IMR-90 (cell line): ENCODE measurements at regions not wholly inside any gene's neighbourhood (a gene's known extent, or its start where the extent isn't known, plus 50 kb on each side); places are given as distances from the start of the nearest gene placed in this dataset.

ENCODE experiments used
- ATAC-seq: fragments of 200-7000 bp; cut with Tn5 transposase; 2 replicates; pipeline ENCODE4 v1.9.1; 2020; ENCODE audit warnings: low read depth, mild to moderate bottlenecking, moderate library complexity
- BruUV-seq: library from RNA; stranded (reverse); fragments of 400-500 nt; replicated peaks from 2 replicates; lab custom pipeline; 2021; lab: Mats Ljungman, UMichigan
- CTCF ChIA-PET: fragments of 300-600 bp; formaldehyde crosslinking; extraction: SDS; loops from one replicate; lab custom pipeline; 2021; ENCODE audit warnings: antibody characterized with exemption; lab: Yijun Ruan, JAX
- POLR2A ChIA-PET: fragments of 300-600 bp; sonication (Branson Sonifier 250); formaldehyde crosslinking; loops from one replicate; lab custom pipeline; 2022; ENCODE audit warnings: antibody characterized with exemption; ENCODE audit not compliant: unreplicated experiment; lab: Charles Lee
- DNase-seq: peaks from one replicate; pipeline ENCODE4 v3.0.0; 2013
- H2AFZ ChIP-seq: replicated peaks from 2 replicates; pipeline ENCODE3; 2013; ENCODE audit warnings: low read length, mild to moderate bottlenecking; ENCODE audit not compliant: poor library complexity
- H2AK5ac ChIP-seq: 2 replicates; pipeline ENCODE4 v1.6.1; 2013; ENCODE audit warnings: low read depth, low read length, inconsistent platforms
- H2AK9ac ChIP-seq: replicated peaks from 2 replicates; pipeline ENCODE3; 2013; ENCODE audit warnings: mild to moderate bottlenecking, low read depth, low read length, moderate library complexity; ENCODE audit not compliant: poor library complexity
- H2BK120ac ChIP-seq: 2 replicates; pipeline ENCODE4 v1.6.1; 2013; ENCODE audit warnings: low read depth, low read length, inconsistent platforms
- H2BK15ac ChIP-seq: 3 replicates; pipeline ENCODE4 v1.6.1; 2013; ENCODE audit warnings: low read depth, low read length, inconsistent platforms
- H2BK20ac ChIP-seq: 2 replicates; pipeline ENCODE4 v1.6.1; 2013; ENCODE audit warnings: low read depth, mild to moderate bottlenecking, inconsistent platforms, low read length, moderate library complexity
- H2BK5ac ChIP-seq: 2 replicates; pipeline ENCODE4 v1.6.1; 2013; ENCODE audit warnings: mild to moderate bottlenecking, low read depth, low read length, inconsistent platforms; ENCODE audit not compliant: poor library complexity, severe bottlenecking
- H3K14ac ChIP-seq: replicated peaks from 2 replicates; pipeline ENCODE4 v1.6.1; 2013; ENCODE audit warnings: low read depth, low read length, inconsistent platforms
- H3K18ac ChIP-seq: 2 replicates; pipeline ENCODE4 v1.6.1; 2013; ENCODE audit warnings: low read depth, low read length, control low read depth
- H3K23ac ChIP-seq: 2 replicates; pipeline ENCODE4 v1.6.1; 2013; ENCODE audit warnings: low read depth, low read length, inconsistent platforms
- H3K27ac ChIP-seq: 2 replicates; pipeline ENCODE4 v1.5.1; 2013; ENCODE audit warnings: mild to moderate bottlenecking, control low read depth, low read length; ENCODE audit not compliant: insufficient read depth
- H3K27me3 ChIP-seq: 2 replicates; pipeline ENCODE4 v1.6.1; 2013; ENCODE audit warnings: low read length; ENCODE audit not compliant: control insufficient read depth, insufficient read depth
- H3K36me3 ChIP-seq: 2 replicates; pipeline ENCODE4 v1.6.1; 2013; ENCODE audit warnings: low read length, mixed read lengths; ENCODE audit not compliant: control insufficient read depth, insufficient read depth
- H3K4ac ChIP-seq: 2 replicates; pipeline ENCODE4 v1.6.1; 2013; ENCODE audit warnings: low read depth, low read length, inconsistent platforms
- H3K4me1 ChIP-seq: 2 replicates; pipeline ENCODE4 v1.6.1; 2013; ENCODE audit warnings: low read length, mixed read lengths; ENCODE audit not compliant: control insufficient read depth, insufficient read depth
- H3K4me2 ChIP-seq: 2 replicates; pipeline ENCODE4 v1.6.1; 2013; ENCODE audit warnings: low read depth, mild to moderate bottlenecking, control low read depth, low read length, moderate library complexity
- H3K4me3 ChIP-seq: 2 replicates; pipeline ENCODE4 v1.5.1; 2013; ENCODE audit warnings: low read depth, mild to moderate bottlenecking, control low read depth, low read length, moderate library complexity; ENCODE audit not compliant: insufficient read depth
- H3K56ac ChIP-seq: 2 replicates; pipeline ENCODE4 v1.6.1; 2013; ENCODE audit warnings: low read length, inconsistent platforms; ENCODE audit not compliant: insufficient read depth; ENCODE audit errors: extremely low read depth
- H3K79me1 ChIP-seq, 2 experiments: 2 replicates each; pipeline ENCODE4 v1.6.1; 2013; ENCODE audit warnings: low read length in 2 of 2, inconsistent platforms in 1 of 2, low read depth in 1 of 2
- H3K9ac ChIP-seq: 2 replicates; pipeline ENCODE4 v1.6.1; 2013; ENCODE audit warnings: low read depth, low read length, control low read depth
- H3K9me1 ChIP-seq: 2 replicates; pipeline ENCODE4 v1.6.1; 2013; ENCODE audit warnings: low read length, inconsistent platforms; ENCODE audit not compliant: insufficient read depth
- H3K9me3 ChIP-seq: 2 replicates; pipeline ENCODE4 v1.6.1; 2013; ENCODE audit warnings: low read length; ENCODE audit not compliant: control insufficient read depth, insufficient read depth
- H4K20me1 ChIP-seq: 2 replicates; pipeline ENCODE4 v1.6.1; 2013; ENCODE audit warnings: low read length, inconsistent platforms; ENCODE audit not compliant: insufficient read depth
- H4K5ac ChIP-seq: 2 replicates; pipeline ENCODE4 v1.6.1; 2013; ENCODE audit warnings: mild to moderate bottlenecking, low read depth, low read length, control low read depth
- H4K8ac ChIP-seq, 2 experiments: 2 replicates each; pipeline ENCODE4 v1.6.1; 2013; ENCODE audit warnings: low read depth in 2 of 2, low read length in 2 of 2, control low read depth in 1 of 2, inconsistent platforms in 1 of 2
- H4K91ac ChIP-seq: 2 replicates; pipeline ENCODE4 v1.6.1; 2013; ENCODE audit warnings: low read depth, low read length, inconsistent platforms; ENCODE audit not compliant: insufficient read depth
- CEBPB ChIP-seq: IDR thresholded peaks from 2 replicates; pipeline ENCODE4 v1.6.1; 2012; ENCODE audit warnings: low read depth, low read length, improper control_type of control experiment
- CTCF ChIP-seq: conservative IDR thresholded peaks from 2 replicates; pipeline ENCODE4 v1.5.1; 2012; ENCODE audit warnings: mild to moderate bottlenecking, low read depth, low read length, improper control_type of control experiment
- POLR2A ChIP-seq: IDR thresholded peaks from 2 replicates; pipeline ENCODE4 v1.6.1; 2012; ENCODE audit warnings: mild to moderate bottlenecking, low read depth, low read length
- WGBS, 2 experiments: methylation state at CpG; one replicate each; pipeline versions ENCODE4 v1.1.5 to v1.1.7; 2013; ENCODE audit warnings: missing lambda C conversion rate in 2 of 2; ENCODE audit not compliant: insufficient read length in 1 of 2; ENCODE audit errors: extremely low coverage in 2 of 2; 5-methylcytosine and 5-hydroxymethylcytosine counted together
- dilution Hi-C: fragments of 300-500 bp; cut with HindIII; formaldehyde crosslinking; loops from one replicate; pipeline ENCODE4 v1.14.3; 2018; ENCODE audit warnings: low sequenced_read_pairs; ENCODE audit not compliant: unreplicated experiment
- in situ Hi-C: fragments of 300-500 bp; cut with MboI; formaldehyde crosslinking; loops from 3 replicates; pipeline ENCODE4 v1.14.3; 2019; ENCODE audit warnings: low sequenced_read_pairs, inconsistent platforms, mixed read lengths
- intact Hi-C: fragments of 100-400 bp; cut with micrococcal nuclease; formaldehyde crosslinking; loops from 2 replicates; pipeline ENCODE4 v1.10.0; 2022

DNA sequence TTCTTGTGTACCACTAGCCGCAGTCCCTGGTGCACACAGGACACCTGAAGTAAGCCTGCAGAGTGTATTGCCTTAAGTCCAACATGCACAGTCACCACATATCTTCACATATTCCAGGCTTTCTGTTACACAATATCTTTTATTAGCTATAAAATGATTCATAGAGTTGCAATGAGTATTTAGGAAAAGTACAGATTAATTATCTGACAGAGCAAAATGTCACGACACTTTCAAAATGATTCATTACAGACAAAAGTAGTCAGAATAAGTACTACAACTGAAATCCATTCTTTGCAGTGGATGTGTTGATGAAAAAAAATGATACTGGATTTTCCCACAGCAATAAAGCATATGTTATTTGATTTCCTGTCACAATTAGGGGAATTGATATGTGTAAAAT is 199.5 kb upstream of the ASCC3 start:
- ChIA-PET POLR2A (no interaction called here), CTCF (interaction anchor here (0.6 kb wide), 1 partner anchor 34 kb away, joined by 3 read pairs; no protein-coding TSS in a partner anchor)
- Histone ChIP-seq H3K4me3 (no peak overlapping the region), H3K4ac (no peak overlapping the region), H3K56ac (no peak overlapping the region), H3K27me3 (no peaks in the 10 kb centered on the region), H3K18ac (no peak overlapping the region), H4K91ac (no peak overlapping the region), H3K27ac (no peak overlapping the region), H2AK9ac (no peak overlapping the region), H4K8ac (no peak overlapping the region), H2AFZ (no peak overlapping the region), H2BK20ac (no peak overlapping the region), H3K4me1 (peaks cover 2% of the 10 kb centered on the region; the same call in 1 of the 2 replicates), H4K20me1 (no peaks in the 10 kb centered on the region), H3K9ac (no peak overlapping the region), H2BK15ac (no peak overlapping the region), H3K4me2 (no peak overlapping the region; the same call in 1 of the 2 replicates), H3K9me1 (no peaks in the 10 kb centered on the region), H3K9me3 (peaks cover 2% of the 10 kb centered on the region; the same call in 1 of the 2 replicates), H3K14ac (no peak overlapping the region), H2BK5ac (peak overlapping the region; percentile 54), H3K79me1 (no peaks in the 10 kb centered on the region), H3K23ac (no peak overlapping the region), H4K5ac (no peak overlapping the region), H2BK120ac (no peak overlapping the region), H2AK5ac (no peak overlapping the region), H3K36me3 (no peaks in the 10 kb centered on the region)
- in situ Hi-C loops (no loop called here), dilution Hi-C loops (no loop called here), intact Hi-C loops (no loop called here)
- DNase-seq (peak; percentile 33), ATAC-seq (peak; percentile 24; the same call in 1 of the 2 replicates)
- no TSS peak for BruUV-seq
- 67% methylated on average over 1 of the region's 2 CpGs; no CpG with 5 or more reads in 1 of the 2 experiments for WGBS, 2 experiments
- TF ChIP-seq CTCF = no peak
- no peak for TF ChIP-seq POLR2A
- peak; percentile 76 for TF ChIP-seq CEBPB
